ENCODE measurements at regions not wholly inside any gene's neighbourhood (a gene's known extent, or its start where the extent isn't known, plus 50 kb on each side); places are given as distances from the start of the nearest gene placed in this dataset.

GRCh38 chr2:19807866-19808265, 93.9 kb downstream of the TTC32 start:
- no peak for DNase-seq

- DNase-seq: no peak
Measured at GRCh38 chr2:19807346-19807745, 94.4 kb downstream of the TTC32 start.

GRCh38 chr2:19806591-19806990, 95.2 kb downstream of the TTC32 start:
- no peak for DNase-seq

- no peak for DNase-seq
Measured at GRCh38 chr2:19806131-19806530, 95.7 kb downstream of the TTC32 start.

- DNase-seq: no peak
Measured at GRCh38 chr2:19805266-19805665, 96.5 kb downstream of the TTC32 start.

- no peak for DNase-seq
Measured at GRCh38 chr2:19804639-19805260, 97.0 kb downstream of the TTC32 start.

- DNase-seq: no peak
Measured at GRCh38 chr2:19802086-19802841, 99.5 kb downstream of the TTC32 start.

GRCh38 chr2:19801367-19802080, 100.3 kb downstream of the TTC32 start:
- DNase-seq: no peak

- no peak for DNase-seq
Measured at GRCh38 chr2:19800796-19801195, 101.0 kb downstream of the TTC32 start.

GRCh38 chr2:19799881-19800780, 101.7 kb downstream of the TTC32 start:
- DNase-seq: no peak

GRCh38 chr2:19797871-19798270, 103.9 kb downstream of the TTC32 start:
- DNase-seq: no peak

GRCh38 chr2:19797243-19797810, 104.5 kb downstream of the TTC32 start:
- no peak for DNase-seq

- DNase-seq: no peak
Measured at GRCh38 chr2:19796035-19796695, 105.6 kb downstream of the TTC32 start.

GRCh38 chr2:19793132-19793750, 108.5 kb downstream of the TTC32 start:
- DNase-seq: no peak

GRCh38 chr2:19790291-19790690, 111.5 kb downstream of the TTC32 start:
- DNase-seq: no peak

GRCh38 chr2:19787134-19787533, 114.6 kb downstream of the TTC32 start:
- DNase-seq: no peak

- DNase-seq: peak; percentile 9
Measured at GRCh38 chr2:19786408-19787058, 115.2 kb downstream of the TTC32 start.

GRCh38 chr2:19785867-19786266, 115.9 kb downstream of the TTC32 start:
- no peak for DNase-seq

- DNase-seq: no peak
Measured at GRCh38 chr2:19785447-19785846, 116.3 kb downstream of the TTC32 start.

GRCh38 chr2:19784456-19784855, 117.3 kb downstream of the TTC32 start:
- DNase-seq: no peak

GRCh38 chr2:19783935-19784334, 117.8 kb downstream of the TTC32 start:
- DNase-seq: no peak
